Hematopoietic multipotent progenitor cell treated with erythropoietin and hydrocortisone succinate and interleukin-3 and kit ligand, for 4 days (in vitro differentiated cells): ENCODE measurements at regions not wholly inside any gene's neighbourhood (a gene's known extent, or its start where the extent isn't known, plus 50 kb on each side); places are given as distances from the start of the nearest gene placed in this dataset.

Experiments used
- DNase-seq: peaks from one replicate; pipeline ENCODE4 v3.0.0-alpha.2; 2015

DNA sequence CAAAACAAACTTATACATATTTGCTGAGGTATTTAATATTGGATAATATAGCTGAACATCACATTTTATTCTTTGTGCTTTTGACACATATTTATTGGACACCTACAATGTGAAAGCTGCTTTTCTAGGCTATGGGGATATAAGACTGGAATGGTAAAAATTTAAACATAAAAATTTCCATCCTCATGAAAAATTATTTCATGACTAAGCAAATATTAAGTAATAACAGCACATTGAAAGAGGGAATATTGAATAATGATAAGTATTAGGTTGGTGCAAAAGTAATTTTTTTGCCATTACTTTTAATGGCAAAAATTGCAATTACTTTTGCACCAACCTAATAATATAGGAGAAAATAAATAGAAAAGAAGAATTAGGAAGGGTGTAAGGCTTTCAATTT lies 972.5 kb upstream of the CDH8 start:
- DNase-seq = no peak

DNA sequence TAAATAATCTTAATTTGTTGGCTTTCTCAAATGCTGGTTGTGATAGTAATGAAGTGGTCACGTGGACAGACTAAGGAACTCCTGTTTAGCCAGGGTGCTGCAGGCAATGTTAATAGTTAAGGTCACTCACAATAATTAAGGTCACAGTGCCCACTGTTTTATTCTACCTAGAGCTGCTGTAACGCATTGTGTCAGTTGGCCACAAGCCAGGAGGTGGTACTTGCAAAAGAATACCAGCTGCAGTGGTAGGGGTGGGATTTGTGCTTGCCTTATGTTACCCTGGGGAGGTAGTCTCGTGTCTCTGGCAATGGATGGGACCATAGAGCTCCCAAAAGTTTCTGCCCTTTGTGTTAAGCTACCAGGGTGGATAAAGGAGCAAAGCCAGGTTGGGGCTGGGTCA lies 969.1 kb upstream of the CDH8 start:
- DNase-seq = no peak

DNA sequence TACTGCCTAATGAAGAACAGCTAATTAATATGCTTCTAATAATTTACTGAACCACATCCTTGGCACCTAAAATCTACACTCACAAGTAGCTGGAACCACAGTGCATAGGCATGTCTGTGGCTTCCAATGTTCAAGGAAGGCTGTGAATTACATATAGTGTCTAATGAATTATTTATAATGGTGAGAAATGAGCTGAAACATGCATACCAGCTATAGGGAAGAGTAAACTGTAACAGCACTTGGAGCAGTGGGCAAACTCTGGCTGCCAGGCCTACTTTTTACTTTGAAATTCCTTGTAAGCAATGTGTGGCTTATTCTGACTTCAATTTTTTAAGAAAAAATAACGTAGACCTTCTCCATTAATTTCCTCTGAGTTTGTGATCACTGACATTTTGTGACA lies 953.2 kb upstream of the CDH8 start:
- DNase-seq = no peak

GRCh38 chr16:62985722-62986121 lies 949.5 kb upstream of the CDH8 start:
- DNase-seq = no peak

GRCh38 chr16:62978451-62978850 lies 942.2 kb upstream of the CDH8 start:
- DNase-seq = no peak

DNA sequence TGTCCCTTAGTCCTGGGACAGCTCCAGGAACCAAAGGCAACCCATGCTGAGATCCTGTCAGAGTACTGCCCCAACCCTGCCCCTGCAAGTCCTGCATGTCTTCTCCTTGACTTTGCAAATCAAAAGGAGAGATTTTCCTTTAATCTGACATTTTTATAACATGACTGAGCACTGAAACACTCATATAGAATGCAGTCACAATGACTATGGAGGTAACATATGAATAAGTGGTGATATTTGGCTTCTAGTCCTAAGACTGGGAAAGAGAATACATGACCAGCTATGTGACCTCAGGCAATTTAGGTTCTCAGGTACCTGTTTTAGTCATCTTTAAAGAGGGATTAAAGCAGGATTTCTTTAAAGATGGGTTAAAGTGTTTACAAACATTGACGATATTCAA lies 941.6 kb upstream of the CDH8 start:
- no peak for DNase-seq

DNA sequence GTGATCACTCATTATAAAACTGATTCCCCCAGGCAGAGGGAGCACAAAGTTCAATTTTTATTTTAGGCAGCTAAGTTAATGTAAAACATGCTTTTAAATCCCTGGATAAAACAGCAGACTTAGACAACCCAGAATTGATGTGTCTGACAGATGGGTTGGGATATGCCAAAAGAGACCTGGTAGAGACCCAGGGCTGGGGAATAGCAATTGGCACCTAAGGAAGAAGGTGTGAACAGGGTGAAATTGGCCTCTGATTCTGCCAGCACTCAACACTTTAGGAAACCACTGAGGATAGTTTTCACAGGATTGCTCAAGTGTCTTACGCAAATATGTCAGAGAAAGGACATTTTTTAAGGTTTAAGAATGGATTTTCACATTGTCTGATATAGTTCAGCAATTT lies 938.2 kb upstream of the CDH8 start:
- DNase-seq = no peak

DNA sequence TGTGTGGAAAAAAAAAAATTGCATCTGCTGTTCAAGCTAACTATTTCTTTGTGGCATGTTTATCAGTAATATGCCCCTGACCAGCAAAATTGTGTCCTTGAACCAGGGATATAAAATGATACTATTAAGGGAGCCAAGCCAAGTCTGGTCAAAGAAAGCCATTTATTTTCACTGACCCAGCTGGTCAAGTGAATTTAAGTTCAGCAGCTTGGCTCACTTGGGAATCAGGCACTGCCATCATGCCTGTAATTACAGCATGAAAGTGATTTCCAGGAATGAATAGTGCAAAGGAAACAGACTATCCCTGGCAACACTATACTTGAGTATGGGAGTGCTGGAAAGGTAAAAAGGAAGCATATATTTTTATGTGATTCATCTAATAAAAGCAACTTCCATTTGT lies 934.6 kb upstream of the CDH8 start:
- DNase-seq = no peak

- no peak for DNase-seq
These were observed 933.6 kb upstream of the CDH8 start for GRCh38 chr16:62969711-62970318.

GRCh38 chr16:62967611-62968010 lies 931.4 kb upstream of the CDH8 start:
- no peak for DNase-seq

DNA sequence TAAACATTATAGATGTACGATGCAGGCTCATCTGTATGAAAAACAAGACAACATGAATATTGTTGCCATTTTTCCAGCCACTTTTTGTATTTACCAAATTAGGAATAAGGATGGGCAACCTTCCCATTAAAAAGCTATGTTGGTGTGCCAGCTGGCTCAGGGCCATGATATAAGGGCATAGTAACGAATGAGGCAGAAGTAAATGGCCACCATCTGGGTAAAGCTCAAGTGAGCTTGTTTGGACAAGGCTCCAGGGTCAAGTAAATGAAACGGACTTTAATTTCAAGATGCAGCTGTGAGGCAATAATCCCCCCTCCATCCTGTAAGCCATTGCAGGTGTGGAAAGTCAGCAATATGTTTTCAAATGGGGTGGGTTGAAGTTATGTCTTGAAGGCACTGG lies 930.9 kb upstream of the CDH8 start:
- DNase-seq = no peak

GRCh38 chr16:62966626-62967025 lies 930.4 kb upstream of the CDH8 start:
- DNase-seq = no peak

DNA sequence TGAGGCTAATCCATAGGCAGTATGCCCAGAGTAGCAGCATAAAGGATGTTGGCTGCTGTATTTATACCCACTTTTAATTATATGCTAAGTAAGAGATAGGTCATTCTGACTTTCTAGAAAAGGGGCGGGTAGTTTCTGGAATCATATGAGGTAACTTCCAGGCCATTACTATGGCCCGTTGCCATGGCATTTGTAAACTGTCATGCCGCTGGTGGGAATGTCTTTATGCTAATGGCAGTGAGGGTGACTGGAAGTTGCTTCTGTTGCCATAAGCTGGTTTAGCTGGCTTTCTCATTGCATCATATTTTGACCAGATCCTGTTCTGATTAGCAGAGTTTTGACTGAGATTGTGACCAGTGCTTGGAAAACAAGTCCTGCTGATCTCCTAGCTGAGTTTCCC lies 929.6 kb upstream of the CDH8 start:
- no peak for DNase-seq

GRCh38 chr16:62963846-62964245 lies 927.6 kb upstream of the CDH8 start:
- no peak for DNase-seq

- no peak for DNase-seq
These were observed 918.8 kb upstream of the CDH8 start for GRCh38 chr16:62955033-62955349.

DNA sequence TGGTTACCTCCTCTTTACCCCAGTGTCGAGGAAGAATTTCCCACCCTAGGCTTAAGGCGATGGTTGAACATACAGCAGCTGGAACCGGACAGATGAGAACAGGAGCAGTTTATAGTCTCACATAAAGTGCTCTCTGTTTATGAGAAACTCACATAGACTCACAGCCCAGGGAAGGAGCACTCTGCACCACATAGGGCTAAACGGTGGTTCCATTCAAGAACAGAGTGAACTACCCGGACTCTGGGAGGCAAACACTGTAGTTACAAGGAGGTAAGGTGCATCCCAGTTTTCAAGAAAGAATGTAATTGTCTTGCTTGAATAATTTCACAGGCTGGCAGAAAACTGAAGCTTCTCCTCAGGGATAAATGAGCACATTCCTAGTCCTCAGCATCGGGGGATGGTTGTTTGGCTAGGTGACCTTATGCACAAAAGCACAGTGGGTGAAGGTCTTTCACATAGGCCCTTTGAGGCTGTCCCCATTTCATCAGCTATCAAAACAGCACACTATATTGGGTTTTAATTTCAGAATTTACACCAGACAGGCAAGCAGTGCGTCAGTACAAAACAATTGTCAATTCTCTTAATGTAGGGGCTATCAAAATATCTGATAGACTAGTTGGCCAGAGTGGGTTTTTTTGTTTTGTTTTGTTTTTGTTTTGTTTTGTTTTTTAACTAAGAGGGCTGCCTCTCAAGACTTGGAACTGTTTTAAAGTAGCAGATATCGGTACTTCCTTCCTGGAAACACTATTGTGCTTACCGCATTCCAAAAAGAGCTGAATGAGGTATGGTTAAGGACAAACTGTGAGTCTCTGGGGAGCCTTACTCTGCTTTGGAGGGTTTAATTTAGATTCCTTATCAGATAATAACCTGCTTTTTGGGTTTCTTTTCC lies 918.1 kb upstream of the CDH8 start:
- DNase-seq = no peak

GRCh38 chr16:62950351-62950750 lies 914.1 kb upstream of the CDH8 start:
- no peak for DNase-seq

- DNase-seq = no peak
These were observed 904.3 kb upstream of the CDH8 start for GRCh38 chr16:62940569-62940968.

GRCh38 chr16:62939687-62940086 lies 903.4 kb upstream of the CDH8 start:
- DNase-seq = no peak

DNA sequence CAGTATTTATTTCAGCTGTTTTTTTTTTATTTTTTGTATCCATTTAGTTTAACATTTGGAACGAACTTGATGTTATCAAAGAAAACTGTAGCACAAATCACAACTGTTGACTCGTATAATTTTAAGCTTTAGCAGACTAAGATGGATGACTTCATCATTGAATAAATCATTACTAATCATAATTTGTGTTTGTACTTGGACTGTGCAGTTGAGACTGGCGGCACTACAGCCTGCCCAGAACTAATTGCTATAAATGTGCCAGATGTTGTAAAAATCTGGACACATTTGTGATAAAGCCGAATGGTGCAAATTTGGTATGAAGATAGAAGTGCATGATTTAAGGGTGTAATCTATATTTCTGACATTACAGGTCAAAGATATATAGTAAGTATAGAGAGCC lies 897.7 kb upstream of the CDH8 start:
- no peak for DNase-seq

- DNase-seq = no peak
These were observed 893.4 kb upstream of the CDH8 start for GRCh38 chr16:62929593-62929992.

GRCh38 chr16:62927122-62927521 lies 890.9 kb upstream of the CDH8 start:
- no peak for DNase-seq

DNA sequence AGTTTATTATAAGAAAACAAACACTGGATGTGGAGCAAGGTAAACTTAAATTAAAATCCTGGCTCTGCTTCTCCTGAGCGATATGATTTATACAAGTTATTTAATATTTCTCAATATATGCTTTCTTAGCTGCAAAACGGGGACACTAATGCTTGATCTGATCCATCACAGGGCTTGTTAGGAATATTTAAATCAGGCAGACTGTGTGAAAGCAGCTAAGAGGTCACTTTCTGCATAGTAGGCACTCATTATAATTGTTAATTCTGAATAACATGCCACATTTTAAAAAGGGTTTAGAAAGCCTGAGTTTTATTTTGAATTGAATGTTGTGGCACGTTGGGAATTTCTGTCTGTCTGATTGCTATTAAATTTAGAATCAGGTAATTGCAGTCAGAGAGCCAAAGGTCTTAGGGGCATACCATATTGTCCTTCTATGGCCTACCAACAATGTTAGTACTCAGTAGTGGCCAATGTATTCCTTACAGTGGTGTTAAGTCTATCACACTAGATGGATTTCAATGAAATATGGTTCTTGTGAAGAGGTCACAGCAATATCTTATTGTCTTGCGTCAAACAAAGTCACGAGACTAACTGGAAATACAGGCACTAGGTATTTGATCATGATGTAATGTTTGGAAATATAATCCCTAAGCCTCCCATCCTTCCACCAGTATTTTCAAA lies 890.0 kb upstream of the CDH8 start:
- no peak for DNase-seq

- no peak for DNase-seq
These were observed 885.7 kb upstream of the CDH8 start for GRCh38 chr16:62921904-62922303.
